HEK293T (cell line): ENCODE measurements at regions not wholly inside any gene's neighbourhood (a gene's known extent, or its start where the extent isn't known, plus 50 kb on each side); places are given as distances from the start of the nearest gene placed in this dataset.

Source experiments
- CTCF ChIA-PET: fragments of 350-600 bp; formaldehyde crosslinking; extraction: SDS; loops from one replicate; lab custom pipeline; 2021; ENCODE audit warnings: antibody characterized with exemption, inconsistent platforms; lab: Yijun Ruan, JAX
- POLR2A ChIA-PET: fragments of 350-600 bp; formaldehyde crosslinking; extraction: SDS; loops from one replicate; lab custom pipeline; 2020; ENCODE audit warnings: antibody characterized with exemption, inconsistent platforms; lab: Yijun Ruan, JAX
- DNase-seq: peaks from one replicate; pipeline ENCODE4 v3.0.0; 2012; ENCODE audit warnings: mixed read lengths; ENCODE audit errors: extremely low spot score
- ARNT ChIP-seq: fragments of 450-650 bp; IDR thresholded peaks from 2 replicates; pipeline ENCODE4 v1.6.1; 2017; ENCODE audit warnings: mild to moderate bottlenecking
- BHLHE40 ChIP-seq: fragments of 450-650 bp; IDR thresholded peaks from 2 replicates; pipeline ENCODE4 v1.6.1; 2016; ENCODE audit warnings: mild to moderate bottlenecking, moderate library complexity, borderline replicate concordance
- CTBP1 ChIP-seq: fragments of 450-650 bp; IDR thresholded peaks from 2 replicates; pipeline ENCODE4 v1.6.1; 2016; ENCODE audit warnings: borderline replicate concordance
- FOXK2 ChIP-seq: fragments of 450-650 bp; IDR thresholded peaks from 2 replicates; pipeline ENCODE4 v1.6.1; 2016; ENCODE audit warnings: mild to moderate bottlenecking
- FOXM1 ChIP-seq: fragments of 450-650 bp; IDR thresholded peaks from 2 replicates; pipeline ENCODE4 v1.6.1; 2017; ENCODE audit warnings: mild to moderate bottlenecking, borderline replicate concordance
- HDGF ChIP-seq: fragments of 450-650 bp; IDR thresholded peaks from 2 replicates; pipeline ENCODE4 v1.6.1; 2017; ENCODE audit warnings: antibody characterized with exemption, borderline replicate concordance
- L3MBTL2 ChIP-seq: fragments of 450-650 bp; conservative IDR thresholded peaks from 2 replicates; pipeline ENCODE4 v1.6.1; 2016; ENCODE audit warnings: mild to moderate bottlenecking
- NFRKB ChIP-seq: fragments of 450-650 bp; IDR thresholded peaks from 2 replicates; pipeline ENCODE4 v1.6.1; 2016; ENCODE audit warnings: mild to moderate bottlenecking, moderate library complexity
- SP1 ChIP-seq: fragments of 450-650 bp; IDR thresholded peaks from 2 replicates; pipeline ENCODE4 v1.6.1; 2017
- SUZ12 ChIP-seq: fragments of 450-650 bp; IDR thresholded peaks from 2 replicates; pipeline ENCODE4 v1.6.1; 2016; ENCODE audit warnings: mild to moderate bottlenecking
- TARDBP ChIP-seq: fragments of 450-650 bp; IDR thresholded peaks from 2 replicates; pipeline ENCODE4 v1.6.1; 2016
- ZNF384 ChIP-seq: fragments of 450-650 bp; IDR thresholded peaks from 2 replicates; pipeline ENCODE4 v1.6.1; 2016
- TF ChIP-seq, protein P1 (sequence below): fragments of 450-650 bp; IDR thresholded peaks from 2 replicates; pipeline ENCODE4 v1.6.1; 2016

DNA sequence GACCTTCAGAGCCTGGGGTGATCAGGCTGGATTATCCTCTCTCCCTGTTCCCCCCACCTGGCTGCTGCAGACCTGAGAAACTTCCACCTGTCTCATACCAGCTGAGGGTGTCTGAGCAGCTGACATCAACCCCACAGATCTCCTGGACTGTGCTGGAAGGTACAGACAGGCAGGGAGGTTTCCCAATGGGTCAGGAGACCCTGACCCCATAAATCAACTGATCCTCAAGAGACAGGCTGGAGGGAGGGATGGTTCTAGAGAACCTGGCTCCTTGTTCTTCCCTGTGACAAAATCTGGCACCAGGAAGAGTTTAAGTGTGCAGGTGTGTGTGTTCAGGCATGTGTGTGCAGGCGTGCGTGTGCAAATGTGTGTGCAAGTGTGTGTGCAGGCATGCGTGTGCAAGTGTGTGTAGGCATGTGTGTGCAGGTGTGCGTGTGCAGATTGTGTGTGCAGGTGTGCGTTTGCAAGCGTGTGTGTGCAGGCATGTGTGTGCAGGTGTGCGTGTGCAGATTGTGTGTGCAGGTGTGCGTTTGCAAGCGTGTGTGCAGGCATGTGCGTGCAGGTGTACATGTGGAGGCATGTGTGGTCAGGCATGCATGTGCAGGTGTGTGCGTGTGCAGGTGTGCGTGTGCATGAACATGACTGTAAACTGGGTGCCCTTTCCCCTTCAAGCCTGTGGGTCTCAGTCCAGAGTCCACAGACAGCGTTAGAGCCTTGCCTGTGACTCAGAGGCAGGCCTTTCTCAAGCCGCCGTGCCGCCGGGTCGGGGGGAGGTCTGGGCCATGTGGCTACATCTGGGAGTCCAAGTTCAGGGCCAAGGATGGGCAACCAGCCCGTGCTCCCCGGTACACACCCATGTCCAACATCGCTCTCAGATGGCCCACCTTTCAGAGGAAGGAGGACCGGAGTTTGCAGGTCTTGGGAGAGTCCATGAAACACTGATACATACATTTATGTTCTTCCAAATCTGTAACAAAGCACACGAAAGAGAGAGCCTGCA, 50.1 kb upstream of the ELN start:
- no peak for DNase-seq
- POLR2A ChIA-PET = no interaction called here
- CTCF ChIA-PET = interaction anchor here (1.1 kb wide), 1 partner anchor 28 kb away, joined by 3 read pairs; no protein-coding TSS in a partner anchor
- TF ChIP-seq SP1 (no peak), L3MBTL2 (no peak), CTBP1 (no peak), TARDBP (no peak), SUZ12 (no peak), FOXK2 (no peak), FOXM1 (no peak), ZNF384 (no peak), HDGF (no peak), ARNT (no peak), BHLHE40 (no peak), NFRKB (no peak)
- TF ChIP-seq, protein P1, sequence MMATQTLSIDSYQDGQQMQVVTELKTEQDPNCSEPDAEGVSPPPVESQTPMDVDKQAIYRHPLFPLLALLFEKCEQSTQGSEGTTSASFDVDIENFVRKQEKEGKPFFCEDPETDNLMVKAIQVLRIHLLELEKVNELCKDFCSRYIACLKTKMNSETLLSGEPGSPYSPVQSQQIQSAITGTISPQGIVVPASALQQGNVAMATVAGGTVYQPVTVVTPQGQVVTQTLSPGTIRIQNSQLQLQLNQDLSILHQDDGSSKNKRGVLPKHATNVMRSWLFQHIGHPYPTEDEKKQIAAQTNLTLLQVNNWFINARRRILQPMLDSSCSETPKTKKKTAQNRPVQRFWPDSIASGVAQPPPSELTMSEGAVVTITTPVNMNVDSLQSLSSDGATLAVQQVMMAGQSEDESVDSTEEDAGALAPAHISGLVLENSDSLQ = no peak
